Fibroblast of skin of right quadriceps (primary cell): ENCODE measurements at regions not wholly inside any gene's neighbourhood (a gene's known extent, or its start where the extent isn't known, plus 50 kb on each side); places are given as distances from the start of the nearest gene placed in this dataset.

Experiments
- DNase-seq: peaks from one replicate; pipeline ENCODE4 v3.0.0-alpha.2; 2013

DNA sequence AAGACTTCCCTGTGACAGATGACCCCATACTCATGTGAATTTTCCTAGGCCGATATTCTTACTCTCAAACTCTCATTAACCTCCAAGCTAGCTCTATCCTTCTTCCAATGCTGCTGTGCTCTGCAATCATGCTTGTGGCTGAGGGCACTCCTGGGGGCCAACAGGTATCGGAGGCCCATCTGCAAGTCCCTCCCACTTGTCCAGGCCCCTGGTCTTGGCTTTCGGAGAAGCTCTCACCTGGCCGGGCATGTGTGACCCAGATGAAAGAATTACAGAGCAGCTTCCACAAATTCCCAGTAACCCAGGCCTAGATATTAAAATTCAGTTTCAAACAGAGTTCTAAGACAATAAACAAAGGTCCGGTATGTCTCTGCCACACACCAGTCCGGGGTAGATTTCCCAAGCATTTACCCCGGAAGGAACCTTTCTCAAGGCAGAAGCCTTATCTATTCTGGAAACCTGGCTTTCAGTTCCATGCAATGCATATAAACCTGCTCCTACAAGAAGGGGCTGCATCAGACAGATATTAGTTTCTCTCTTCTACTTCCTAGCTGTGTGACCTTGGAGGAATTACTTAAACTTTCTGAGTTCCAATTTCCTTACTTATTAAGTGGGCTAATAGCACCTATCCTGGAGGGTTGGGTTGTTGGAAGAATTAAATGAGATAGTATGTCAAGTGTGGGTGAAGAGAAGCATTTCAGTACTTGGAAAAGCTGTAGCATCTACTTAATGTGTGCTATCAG is 270.8 kb downstream of the PTTG2 start:
- no peak for DNase-seq

DNA sequence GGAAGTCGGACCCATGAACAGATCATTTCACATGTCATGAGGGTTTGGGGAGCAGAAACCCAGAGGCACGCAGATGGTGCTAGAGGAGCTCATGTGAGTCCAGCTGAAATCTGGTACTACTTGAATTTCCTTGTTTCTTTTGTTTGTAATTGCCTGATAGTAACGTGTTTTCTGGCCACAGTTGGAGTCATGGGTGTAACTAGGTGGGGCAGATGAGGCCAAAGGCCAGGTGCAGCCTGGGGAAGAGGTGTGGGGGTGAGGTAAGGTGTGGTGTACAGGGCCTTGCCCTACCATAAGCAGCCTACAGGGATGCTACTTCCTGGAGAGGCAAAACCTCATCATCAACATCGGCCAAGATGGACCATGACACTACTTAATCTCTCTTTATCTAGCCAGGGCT is 271.4 kb downstream of the PTTG2 start:
- DNase-seq, result no peak

DNA sequence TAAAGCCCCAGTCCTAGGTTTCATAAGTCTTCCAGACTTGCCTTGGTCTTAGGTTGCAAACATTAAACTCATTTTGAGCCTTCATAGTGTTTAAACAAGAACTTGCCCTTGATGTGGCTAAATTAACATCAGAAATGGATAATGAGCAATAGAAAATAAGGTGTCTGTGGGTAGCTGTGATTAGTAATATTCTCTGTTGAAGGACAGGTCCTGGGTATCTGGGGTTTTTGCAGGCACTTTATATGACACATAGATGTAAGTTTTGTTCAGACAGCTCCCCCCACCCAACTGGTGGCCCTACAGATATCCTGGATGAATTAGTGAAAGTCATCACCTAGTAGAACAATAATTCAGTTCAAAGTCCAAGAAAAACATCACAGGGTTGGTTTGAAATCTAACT is 272.5 kb downstream of the PTTG2 start:
- no peak for DNase-seq

DNA sequence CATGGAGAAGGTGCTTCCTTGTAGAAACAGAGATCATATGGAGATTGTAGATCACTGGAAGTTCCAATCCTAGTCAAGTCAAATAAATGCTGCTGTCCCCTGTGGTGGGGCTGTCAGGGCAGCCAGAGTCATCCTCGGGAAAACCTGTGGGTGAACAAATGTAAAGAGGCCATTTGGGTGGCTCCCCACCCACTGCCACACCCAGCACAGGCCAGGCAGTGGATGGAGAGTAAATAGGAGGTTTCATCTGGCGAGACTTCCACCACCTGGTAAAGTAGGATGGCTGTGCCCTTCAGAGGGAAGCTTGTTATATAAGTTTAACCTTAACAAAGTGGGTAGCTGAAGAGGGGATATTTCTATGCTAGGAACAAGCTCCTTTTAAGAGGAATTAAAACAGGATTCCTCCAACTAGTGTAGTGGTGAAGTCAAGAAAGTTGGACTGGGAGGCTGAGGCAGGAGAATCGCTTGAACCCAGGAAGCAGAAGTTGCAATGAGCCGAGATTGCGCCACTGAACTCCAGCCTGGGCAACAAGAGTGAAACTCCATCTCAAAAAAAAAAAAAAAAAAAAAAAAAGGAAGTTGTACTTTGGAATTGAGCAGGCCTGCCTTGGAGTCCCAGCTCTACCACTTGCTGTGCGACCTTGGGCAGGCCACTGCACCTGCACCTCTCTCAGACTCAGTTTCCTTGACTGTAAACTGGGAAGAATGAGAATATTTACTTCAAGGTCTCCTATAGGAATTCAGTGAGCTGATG is 273.7 kb downstream of the PTTG2 start:
- DNase-seq, result no peak

DNA sequence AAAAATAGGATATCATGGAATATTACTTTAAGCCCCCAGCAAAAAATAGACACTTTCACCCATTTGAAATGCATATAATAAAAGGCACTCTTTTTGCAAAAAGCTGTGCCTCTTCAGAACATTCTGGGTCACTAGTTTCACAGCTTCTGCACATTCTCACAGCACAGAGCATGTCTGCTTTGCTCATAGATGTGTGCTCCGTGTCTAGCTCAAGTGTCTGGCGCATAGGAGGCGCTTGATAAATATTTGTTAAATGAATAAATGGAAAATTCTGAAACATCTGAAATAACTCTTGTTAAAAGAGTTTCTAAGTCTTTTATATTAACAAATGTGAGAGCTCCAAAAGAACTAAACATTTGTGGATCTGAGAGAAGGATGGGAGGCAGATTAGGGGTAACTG is 275.2 kb downstream of the PTTG2 start:
- DNase-seq, result no peak

DNA sequence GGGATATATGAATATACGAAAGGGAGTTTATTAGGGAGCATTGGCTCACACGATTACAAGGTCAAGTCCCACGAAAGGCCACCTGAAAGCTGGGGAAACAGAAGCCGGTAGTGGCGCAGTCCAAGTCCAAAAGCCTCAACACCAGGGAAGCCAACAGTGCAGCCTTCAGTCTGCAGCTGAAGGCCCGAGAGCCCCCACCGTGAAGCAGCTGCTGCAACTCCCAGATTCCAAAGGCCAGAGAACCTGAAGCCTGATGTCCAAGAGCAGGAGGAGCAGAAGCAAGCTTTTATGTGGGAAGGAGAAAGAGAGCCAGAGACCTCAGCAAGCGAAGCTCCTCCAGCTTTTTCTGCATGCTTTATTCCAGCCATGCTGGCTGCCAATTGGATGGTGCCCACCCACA is 275.8 kb downstream of the PTTG2 start:
- DNase-seq, result no peak

DNA sequence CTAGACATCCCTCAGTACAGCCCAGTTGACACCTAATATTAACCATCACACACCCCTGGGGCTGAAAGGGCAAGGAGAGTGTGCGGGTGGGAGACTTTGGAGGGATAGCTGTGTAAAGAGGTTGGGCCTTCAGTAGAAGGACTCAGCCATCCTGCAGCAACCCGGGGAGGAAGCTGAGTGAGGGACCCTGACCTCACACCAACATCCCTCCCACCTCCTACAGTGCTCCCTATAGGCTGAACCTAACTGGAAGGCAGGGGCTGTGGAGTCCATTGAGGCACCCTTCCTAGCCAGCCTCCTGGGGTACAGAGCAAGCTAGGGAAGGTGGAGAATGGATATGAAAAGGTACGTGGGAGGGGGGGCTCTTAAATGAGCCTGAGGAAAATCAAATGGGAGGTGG is 276.3 kb downstream of the PTTG2 start:
- DNase-seq, result no peak

DNA sequence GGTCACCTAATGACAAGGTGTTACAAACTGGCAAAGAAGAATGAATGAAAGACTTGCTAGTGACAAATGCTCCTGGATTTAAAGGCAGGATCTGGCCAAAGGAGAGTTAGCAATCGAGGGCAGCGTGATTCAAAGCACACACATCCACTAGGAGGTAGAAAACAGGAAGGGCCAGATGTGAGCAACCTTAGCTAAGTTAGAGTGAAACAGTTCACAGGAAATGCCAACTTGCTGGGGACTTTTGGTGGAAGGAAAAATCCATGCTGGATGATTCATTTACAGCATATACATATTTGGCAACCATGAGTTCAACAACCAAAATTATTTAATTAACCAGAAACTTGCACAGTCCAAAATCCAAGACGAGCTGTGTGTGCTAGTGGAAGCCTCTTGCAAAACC is 276.9 kb downstream of the PTTG2 start:
- peak; percentile 79 for DNase-seq

DNA sequence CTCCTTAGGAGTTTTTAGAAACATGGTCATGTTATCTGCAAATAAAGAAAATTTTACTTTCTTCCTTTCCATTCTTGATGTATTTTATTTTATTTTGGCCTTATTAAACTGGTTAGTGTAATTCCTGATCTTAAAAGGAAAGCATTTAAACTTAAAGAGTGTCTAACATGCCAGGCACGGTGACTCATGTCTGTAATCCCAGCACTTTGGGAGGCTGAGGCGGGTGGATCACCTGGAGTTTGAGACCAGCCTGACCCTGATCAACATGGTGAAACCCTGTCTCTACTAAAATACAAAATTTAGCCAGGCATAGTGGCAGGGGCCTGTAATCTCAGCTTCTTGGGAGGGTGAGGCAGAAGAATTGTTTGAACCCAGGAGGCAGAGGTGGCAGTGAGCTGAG is 281.3 kb downstream of the PTTG2 start:
- peak; percentile 8 for DNase-seq

DNA sequence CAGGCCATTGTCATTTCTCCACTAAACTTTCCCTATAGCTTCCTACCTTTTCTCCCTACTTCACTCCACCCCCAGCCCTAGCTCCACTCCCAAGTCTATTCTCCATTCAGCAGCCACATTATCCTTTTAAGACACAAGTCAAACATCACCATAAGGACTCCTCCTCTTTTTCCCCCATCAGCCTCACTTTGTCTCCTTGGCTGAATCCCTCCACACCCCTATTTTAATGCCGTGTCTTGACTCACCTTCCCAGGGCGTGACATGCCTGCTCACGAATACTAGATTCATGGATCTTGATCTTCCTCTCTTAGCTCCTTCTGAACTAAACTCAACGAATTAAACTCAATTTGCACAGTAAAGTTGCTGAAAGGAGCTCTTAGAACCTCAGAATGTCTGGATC is 281.9 kb downstream of the PTTG2 start:
- no peak for DNase-seq

DNA sequence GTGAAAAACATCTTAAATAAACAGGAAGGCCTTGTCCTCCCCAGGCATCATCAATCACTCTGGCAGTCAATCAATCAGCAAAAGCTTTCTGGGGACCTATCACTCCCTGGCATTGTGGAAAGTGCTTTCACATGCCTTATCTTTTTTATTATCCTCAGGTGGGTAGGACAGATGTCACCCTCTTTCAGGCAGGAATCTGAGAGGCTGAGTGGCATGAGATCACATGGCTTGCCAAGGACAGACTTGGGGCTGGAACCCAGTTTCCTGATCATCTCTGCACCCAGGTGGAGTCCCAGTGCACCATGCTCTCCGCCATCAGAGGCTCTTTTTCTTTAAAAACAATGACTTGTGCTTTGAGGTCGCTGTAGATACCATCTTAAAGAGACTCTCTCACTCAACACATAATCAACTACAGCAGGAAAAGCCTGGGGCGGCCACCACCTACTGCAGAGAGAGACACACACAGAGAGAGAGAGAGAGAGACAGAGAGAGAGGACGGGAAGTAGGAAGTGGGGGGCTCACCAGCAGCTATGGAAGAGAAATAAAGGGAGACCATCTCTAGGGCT is 282.7 kb downstream of the PTTG2 start:
- DNase-seq, result no peak

DNA sequence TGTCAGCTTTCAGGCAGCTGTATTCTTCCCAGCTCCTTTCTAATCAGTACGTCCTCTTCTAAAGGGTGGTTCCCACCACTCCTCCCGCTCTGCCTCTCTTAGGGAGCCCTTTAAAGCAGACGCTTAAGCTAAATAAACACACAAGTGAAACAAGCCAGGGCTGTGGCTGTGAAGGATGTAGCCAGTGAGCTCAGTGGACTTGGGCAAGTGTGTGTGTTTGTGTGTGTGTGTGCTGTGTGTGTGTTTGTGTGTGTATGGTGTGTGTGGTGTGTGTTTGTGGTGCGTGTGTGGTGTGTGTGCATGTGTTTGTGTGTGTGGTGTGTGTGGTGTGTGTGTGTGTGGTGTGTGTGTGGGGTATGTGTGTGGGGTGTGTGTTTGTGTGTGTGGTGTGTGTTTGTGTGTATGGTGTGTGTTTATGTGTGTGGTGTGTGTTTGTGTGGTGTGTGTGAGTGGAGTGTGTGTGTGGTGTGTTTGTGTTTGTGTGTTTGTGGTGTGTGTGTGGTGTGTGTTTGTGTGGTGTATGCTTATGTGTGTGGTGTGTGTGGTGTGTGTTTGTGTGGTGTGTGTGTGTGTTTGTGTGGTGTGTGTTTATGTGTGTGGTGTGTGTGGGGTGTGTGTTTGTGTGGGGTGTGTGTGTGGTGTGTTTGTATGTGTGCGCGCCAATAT is 283.3 kb downstream of the PTTG2 start:
- DNase-seq, result no peak

DNA sequence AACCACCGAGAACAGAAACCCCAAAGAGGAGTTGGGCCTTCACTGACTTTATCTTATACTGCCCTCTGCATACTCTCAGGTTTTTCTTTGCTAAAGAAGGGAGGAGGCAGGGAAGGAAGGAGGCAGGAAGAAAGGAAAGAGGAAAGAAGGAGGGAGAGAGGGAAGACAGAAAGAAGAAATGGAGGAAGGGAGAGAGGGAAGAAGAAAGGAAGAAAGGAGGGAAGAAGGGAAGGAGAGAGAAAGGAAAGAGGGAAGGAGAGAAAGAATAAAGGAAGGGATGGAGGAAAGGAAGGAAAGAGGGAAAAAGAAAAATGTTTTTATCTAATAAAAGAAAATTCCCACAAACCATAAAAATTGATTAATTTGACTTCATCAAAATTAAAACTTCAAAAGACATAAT is 294.6 kb downstream of the PTTG2 start:
- DNase-seq, result no peak

DNA sequence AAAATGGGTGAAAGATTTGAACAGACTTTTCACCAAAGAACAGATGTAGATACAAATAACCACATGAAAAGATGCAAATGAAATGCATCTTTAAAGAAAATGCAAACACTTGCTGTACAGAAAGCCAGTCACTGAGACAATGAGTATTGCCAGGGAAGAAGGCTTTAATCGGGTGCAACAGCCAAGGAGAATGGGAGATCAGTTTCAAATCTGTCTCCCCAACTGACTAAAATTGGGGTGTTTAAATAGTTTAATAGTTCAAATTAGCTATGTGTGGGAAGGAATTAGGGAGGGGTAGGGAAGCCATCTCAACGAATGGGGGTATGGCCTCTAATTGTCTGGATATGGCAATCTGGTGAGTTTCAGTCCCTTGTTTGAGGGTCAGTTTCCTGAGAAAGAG is 295.4 kb downstream of the PTTG2 start:
- DNase-seq, result no peak

DNA sequence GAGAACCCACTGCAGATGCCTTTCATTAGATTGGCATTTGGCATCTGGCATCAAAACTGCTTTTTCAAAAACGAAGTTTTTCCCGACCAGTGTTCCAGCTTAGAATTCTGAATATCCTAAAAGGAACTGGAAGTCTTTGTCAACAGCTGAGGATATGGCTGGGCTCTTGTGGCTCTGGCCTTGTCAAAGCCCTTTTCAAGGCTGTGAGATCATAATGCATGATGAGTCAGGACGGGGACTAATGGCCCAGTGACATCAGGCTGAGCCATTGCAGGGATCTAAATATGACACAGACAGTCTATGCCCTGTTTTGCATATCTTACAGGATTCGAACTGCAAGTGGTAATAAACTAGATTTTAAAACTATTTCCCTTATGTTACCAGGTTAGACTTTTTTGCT is 306.4 kb downstream of the PTTG2 start:
- DNase-seq, result peak; percentile 57

DNA sequence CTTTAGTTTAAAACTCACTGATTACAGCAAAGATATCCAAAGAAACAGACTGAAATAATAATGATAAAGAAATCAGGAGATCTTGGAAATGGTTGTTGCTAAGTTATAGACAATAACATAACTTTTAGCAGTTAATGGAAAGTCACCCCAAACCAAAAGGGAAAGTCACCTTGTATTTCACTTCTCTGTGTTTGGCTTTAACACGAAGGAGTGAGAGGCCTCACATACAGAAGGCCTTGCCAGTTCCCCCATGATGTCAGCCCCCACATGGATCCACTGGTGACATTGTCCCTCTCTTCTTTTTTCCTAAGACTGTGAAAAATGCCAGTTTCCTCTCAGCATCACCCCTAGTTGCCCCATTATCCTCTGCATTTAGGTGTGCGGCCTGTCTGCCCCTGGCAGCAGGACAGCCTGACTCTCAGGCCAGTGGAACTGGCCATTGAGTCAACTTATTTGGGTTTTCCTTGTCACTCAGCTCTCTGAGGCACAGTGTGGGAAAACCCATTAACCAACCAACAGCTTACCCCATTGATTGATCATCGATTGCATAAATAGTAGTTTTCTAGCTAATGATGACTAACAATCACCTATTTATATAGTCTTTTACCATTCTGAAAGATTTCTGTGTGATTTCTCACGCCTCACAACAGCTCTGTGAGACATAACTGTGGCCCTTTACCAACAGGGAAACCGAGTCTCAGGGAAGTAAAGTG is 308.1 kb downstream of the PTTG2 start:
- DNase-seq, result no peak

DNA sequence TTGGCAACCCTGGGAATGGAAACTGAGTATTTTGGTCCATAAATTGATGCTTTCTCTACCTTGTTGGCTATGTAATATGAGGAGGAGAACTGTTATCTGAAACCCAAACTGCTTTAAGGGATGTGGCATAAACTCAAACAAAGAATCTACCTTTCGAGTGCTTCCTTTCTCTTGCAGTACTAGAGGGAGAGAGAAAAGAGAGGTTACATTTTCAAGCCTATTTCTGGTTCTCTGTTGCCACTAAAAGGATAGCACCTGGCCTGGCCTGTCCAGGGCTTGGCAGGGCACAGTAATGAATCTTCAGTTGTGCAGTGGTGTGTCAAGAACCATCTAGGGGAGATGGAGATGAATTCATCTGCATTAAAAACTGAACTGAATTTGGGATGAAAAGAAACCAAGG is 308.6 kb downstream of the PTTG2 start:
- DNase-seq, result no peak

DNA sequence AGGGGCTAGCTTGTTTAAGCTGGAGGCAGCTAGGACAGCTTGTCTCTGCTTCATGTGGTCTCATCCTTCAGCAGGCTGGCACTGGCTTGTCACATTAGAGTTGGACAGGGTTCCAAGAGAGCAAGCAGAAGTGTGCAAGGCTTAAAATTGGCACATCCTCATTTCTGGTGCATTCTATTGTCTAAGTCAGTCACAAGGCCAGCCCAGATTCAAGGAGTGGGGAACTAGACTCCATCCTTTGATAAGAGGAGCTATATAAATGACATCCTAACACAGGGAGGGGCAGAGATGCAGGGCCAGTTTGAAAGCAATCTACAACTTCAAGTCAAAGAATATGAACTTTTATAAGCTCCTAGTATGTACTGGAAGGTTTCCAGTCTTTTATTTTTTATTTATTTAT is 313.2 kb downstream of the PTTG2 start:
- DNase-seq, result no peak

DNA sequence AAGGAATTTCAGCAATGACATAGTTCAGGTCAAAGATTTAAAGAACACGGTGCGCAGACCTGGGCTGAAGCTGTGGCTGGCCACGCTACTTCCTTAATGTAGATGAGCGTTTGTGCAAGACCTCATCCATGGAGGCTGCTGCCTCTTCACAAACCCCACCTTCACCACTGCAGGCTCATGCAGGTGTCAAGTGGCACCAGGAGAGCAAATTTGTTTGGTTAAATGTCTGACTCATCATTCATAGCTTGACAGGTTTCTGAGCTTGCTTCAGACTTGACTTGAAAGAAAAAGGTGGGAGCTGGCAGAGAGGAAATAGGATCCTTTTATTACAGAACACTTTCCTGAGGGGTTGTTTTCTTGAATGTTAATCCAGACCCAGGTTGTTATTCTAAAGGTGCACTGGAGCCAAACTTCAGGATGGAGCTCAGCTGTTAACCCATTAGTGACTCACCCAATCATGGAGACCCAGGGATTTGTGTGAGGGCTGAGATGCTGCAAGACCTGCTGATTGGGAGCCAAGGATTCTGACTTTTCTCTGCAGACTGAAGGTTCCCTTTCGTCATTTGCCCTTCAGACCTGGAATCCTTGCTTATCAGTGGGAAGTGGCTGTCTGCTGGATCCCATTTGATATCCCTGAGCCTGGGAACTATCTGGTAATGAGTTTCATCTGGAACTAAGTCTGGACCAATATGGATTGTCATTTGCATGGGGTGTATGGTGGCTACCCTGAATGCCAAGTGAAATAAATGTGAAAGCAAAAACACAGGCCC is 315.3 kb downstream of the PTTG2 start:
- no peak for DNase-seq

DNA sequence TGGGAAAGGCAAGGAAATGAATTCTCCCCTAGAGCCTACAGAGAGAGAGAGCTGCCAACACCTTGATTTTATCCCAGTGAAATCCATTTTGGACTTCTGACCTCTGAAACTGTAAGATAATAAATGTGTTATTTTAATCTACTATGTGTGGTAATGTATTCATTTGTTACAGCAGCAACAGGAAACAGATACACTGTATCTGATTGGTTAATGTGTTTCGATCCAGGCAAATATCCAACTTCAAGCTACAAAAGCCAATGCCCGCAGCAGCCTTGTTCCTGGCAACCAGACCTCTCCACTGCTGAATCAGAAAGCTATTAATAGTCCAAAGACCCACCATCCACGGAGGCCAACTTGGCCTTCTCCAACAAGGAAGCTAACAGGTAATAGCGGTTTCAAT is 318.1 kb downstream of the PTTG2 start:
- DNase-seq, result no peak

DNA sequence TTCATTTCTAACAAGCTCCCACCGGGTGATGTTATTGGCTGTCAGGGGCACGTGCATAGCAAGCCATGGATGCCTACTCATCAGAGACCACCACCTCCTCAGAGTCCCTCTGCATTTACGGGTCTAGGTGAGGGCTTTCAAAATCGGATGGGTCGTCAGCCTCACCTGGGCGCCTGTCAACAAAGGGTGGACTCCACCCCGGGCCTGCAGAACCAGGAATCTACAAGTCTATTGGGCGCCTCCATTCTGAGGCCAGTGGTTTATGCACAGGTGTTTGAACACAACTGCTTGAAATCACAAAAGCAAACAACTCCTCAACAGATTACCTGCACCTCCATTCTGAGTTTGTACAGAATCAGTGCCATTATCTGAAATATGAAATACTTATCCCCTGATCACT is 318.9 kb downstream of the PTTG2 start:
- no peak for DNase-seq

DNA sequence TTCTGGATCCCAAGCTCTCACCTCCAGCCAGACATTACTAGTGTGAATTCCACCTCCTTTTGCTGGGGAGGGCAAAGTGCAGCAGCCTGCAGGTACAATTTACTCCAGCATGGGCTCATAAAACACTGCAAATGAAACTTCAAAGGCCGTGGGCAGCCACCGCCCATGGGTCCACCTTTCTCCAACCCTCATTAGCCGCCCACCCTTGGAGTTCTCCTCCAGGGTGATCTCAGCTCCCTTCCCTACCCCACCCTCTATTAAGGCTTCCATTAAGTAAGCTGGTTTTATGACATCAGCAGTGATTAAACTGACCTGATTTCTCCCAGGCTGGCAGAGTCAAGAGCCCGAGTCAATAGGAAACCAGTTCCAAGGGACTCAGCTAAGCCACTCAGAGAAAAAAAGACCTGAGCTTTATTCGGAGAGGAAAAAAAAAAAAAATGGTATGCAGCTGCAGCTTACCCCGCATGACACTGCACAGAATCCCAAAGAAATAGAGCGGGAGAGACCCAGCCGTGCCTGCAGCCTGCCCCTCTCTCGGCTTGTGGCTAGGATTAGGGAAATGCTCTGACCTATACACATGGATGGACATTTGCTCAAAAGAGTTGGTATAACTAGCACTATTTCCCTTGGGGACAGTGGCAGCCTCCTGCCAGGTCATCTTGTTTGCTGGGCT is 319.6 kb downstream of the PTTG2 start:
- no peak for DNase-seq
